HFF-Myc (cell line): ENCODE measurements at regions not wholly inside any gene's neighbourhood (a gene's known extent, or its start where the extent isn't known, plus 50 kb on each side); places are given as distances from the start of the nearest gene placed in this dataset.

Experiments used
- DNase-seq: peaks from one replicate; pipeline ENCODE4 v3.0.0-alpha.2; 2011; ENCODE audit warnings: low read depth; ENCODE audit errors: extremely low read depth
- H3K4me3 ChIP-seq: replicated peaks from 2 replicates; pipeline ENCODE4 v1.5.1; 2011; ENCODE audit warnings: low read depth, mild to moderate bottlenecking, control low read depth, low read length
- CTCF ChIP-seq: IDR thresholded peaks from 2 replicates; pipeline ENCODE4 v1.5.1; 2012; ENCODE audit warnings: mild to moderate bottlenecking, low read depth, low read length, control low read depth; ENCODE audit errors: missing control alignments

- no peak overlapping the region for H3K4me3 ChIP-seq
- TF ChIP-seq CTCF: no peak
- DNase-seq: no peak
Observed at GRCh38 chr5:121681229-121681855, 170.3 kb upstream of the FTMT start.

GRCh38 chr5:121688126-121688525 is 163.6 kb upstream of the FTMT start:
- no peak overlapping the region for H3K4me3 ChIP-seq
- DNase-seq: no peak
- TF ChIP-seq CTCF: no peak

- DNase-seq: no peak
- H3K4me3 ChIP-seq: no peak overlapping the region
- TF ChIP-seq CTCF: no peak
Observed at GRCh38 chr5:121688781-121689180, 162.9 kb upstream of the FTMT start.

DNA sequence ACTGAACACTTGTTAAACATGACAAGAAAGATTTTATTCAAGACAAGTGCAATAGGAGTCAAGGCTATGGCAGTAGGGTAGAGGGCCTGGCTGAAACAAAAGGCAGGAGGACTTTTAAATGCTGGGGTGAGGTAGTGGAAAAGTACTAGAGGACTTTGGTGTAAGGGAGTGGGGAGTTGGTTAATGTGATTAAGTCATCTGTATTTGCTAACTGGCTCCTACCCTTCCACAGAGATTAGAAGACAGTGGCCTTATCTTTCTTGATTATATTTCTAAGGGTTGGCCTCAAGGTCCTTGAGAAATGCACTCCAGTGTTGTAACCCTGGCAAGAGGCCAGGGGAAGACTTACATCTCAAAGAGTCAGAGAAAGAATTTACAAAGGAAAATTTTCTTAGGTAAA is 160.2 kb upstream of the FTMT start:
- H3K4me3 ChIP-seq: no peak overlapping the region
- no peak for DNase-seq
- TF ChIP-seq CTCF: no peak

GRCh38 chr5:121692158-121692557 is 159.5 kb upstream of the FTMT start:
- no peak overlapping the region for H3K4me3 ChIP-seq
- no peak for DNase-seq
- no peak for TF ChIP-seq CTCF

DNA sequence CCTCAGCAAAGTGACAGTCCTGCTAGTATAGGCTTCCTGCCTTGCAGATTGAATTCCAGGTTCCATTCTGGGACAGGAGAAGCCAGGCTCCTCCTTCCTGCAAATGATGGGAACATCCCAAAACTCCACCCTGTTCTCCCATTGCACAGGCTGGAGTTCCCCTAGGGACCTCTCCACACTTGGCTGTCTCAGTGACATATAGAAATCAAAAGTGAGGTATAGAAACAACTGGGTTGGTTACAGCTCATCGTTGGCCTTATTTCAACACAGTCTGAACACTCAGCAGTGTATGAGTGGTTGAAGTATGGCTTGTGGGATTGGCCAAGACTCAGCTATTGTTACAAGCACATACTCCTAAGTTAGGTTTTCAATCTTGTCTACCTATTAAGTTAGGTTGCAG is 157.8 kb upstream of the FTMT start:
- no peak for TF ChIP-seq CTCF
- H3K4me3 ChIP-seq: no peak overlapping the region
- DNase-seq: no peak

DNA sequence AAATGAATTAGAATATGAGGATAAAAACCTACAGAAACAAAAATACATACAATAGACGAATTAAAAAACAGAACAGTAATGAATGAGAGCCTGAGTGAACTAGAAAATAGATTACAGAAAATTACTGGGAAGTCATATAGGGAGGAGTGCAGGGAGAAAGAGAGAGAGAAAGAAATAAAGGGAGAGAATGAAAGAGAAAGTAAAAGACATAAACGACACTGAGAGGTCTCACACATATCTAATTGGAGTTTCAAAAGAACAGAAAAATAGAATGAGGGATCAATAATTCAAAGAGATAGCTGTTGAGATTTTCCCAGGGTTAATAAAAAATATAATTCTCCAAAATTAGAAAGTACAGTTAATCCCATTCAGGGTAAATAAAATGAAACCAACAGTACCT is 156.4 kb upstream of the FTMT start:
- TF ChIP-seq CTCF: no peak
- no peak for DNase-seq
- no peak overlapping the region for H3K4me3 ChIP-seq
